ENCODE measurements at regions not wholly inside any gene's neighbourhood (a gene's known extent, or its start where the extent isn't known, plus 50 kb on each side); places are given as distances from the start of the nearest gene placed in this dataset.
"Not testable (repeated sequence)": the region's sequence is repeated elsewhere in the genome, so short reads cannot be mapped to it uniquely, and the experiment has no call there.

GRCh38 chr17:13150738-13151137, 132.9 kb upstream of the ELAC2 start:
- H3K9me3 Mint-ChIP-seq; H3K4me1 Mint-ChIP-seq; H3K27ac Mint-ChIP-seq; H3K36me3 Mint-ChIP-seq (ENCODE audit: low read depth); H3K9me2 ChIP-seq (ENCODE audit: insufficient read depth); H3K27me3 Mint-ChIP-seq (ENCODE audit: insufficient read depth, low read depth, poor library complexity); H3K36me3 ChIP-seq (ENCODE audit: insufficient read depth); H3K4me3 Mint-ChIP-seq; ATAC-seq; H3F3A ChIP-seq (replicated peaks; ENCODE audit: low read depth); H3K4me3 ChIP-seq; H3K4me1 ChIP-seq (ENCODE audit: insufficient read depth); H3K27ac ChIP-seq (ENCODE audit: low read depth); H3K27me3 ChIP-seq (ENCODE audit: insufficient read depth); H3K4me2 ChIP-seq; DNase-seq (ENCODE audit: low spot score); H3K79me2 ChIP-seq (replicated peaks; ENCODE audit: insufficient read depth); H2AFZ ChIP-seq; H4K20me1 ChIP-seq (replicated peaks; ENCODE audit: insufficient read depth): not testable (repeated sequence)

DNA sequence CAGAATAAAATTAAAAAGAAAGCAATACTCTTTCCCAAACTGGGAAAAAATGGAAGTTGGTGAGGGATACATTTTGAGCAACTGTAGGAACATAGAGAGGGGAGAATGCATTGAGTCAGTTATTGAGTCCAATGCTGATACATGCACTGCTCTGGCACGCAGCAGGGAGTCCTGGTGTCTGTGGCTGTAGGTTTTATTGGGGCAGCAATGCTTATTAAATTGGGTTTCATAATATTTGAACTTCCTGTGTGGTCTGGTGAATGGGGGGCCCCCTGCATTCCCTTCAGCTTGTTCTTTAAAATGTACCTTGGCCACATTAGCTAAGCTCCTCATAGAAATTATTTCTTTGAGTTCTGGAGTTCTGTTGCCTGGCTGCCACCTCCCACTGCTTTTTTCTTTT, 125.2 kb upstream of the ELAC2 start:
- no peak overlapping the region for H3K4me3 ChIP-seq
- no peaks in the 10 kb centered on the region for H3K9me2 ChIP-seq (ENCODE audit: insufficient read depth)
- no peak overlapping the region for H3K4me3 Mint-ChIP-seq
- H3K4me2 ChIP-seq = no peak overlapping the region
- no peak overlapping the region for H3K27ac Mint-ChIP-seq
- ATAC-seq (no peak), DNase-seq (ENCODE audit: low spot score) (no peak)
- H3K4me1 Mint-ChIP-seq = peaks cover 21% of the 10 kb centered on the region
- H3K36me3 Mint-ChIP-seq (ENCODE audit: low read depth) = peaks cover 19% of the 10 kb centered on the region
- H3K9me3 Mint-ChIP-seq = peaks cover 23% of the 10 kb centered on the region
- H3K4me1 ChIP-seq (ENCODE audit: insufficient read depth) = peaks cover 15% of the 10 kb centered on the region
- no peak overlapping the region for H3K27ac ChIP-seq (ENCODE audit: low read depth)
- H4K20me1 ChIP-seq (replicated peaks; ENCODE audit: insufficient read depth) = no peaks in the 10 kb centered on the region
- no peaks in the 10 kb centered on the region for H3F3A ChIP-seq (replicated peaks; ENCODE audit: low read depth)
- no peaks in the 10 kb centered on the region for H3K27me3 Mint-ChIP-seq (ENCODE audit: insufficient read depth, low read depth, poor library complexity)
- no peak overlapping the region for H2AFZ ChIP-seq
- H3K27me3 ChIP-seq (ENCODE audit: insufficient read depth) = no peaks in the 10 kb centered on the region
- H3K79me2 ChIP-seq (replicated peaks; ENCODE audit: insufficient read depth) = no peaks in the 10 kb centered on the region
- H3K36me3 ChIP-seq (ENCODE audit: insufficient read depth) = peaks cover 7% of the 10 kb centered on the region; the same call in 1 of the 2 replicates
- TF ChIP-seq EZH2phosphoT487 (IDR thresholded peaks at IDR 0.05; ENCODE audit: unreplicated experiment) (no peak), ZNF331 (CRISPR knock-in tag; IDR thresholded peaks at IDR 0.05; ENCODE audit: low read depth) (no peak), EZH2 (IDR thresholded peaks at IDR 0.05; ENCODE audit: low read depth, unreplicated experiment) (no peak), STAT1 (IDR thresholded peaks at IDR 0.05; ENCODE audit: unreplicated experiment) (no peak), ZNF114 (CRISPR knock-in tag; IDR thresholded peaks at IDR 0.05) (no peak), NANOG (IDR thresholded peaks at IDR 0.05; ENCODE audit: borderline replicate concordance) (no peak), JUNB (IDR thresholded peaks at IDR 0.05; ENCODE audit: unreplicated experiment) (no peak)
- TF ChIP-seq, protein P1, sequence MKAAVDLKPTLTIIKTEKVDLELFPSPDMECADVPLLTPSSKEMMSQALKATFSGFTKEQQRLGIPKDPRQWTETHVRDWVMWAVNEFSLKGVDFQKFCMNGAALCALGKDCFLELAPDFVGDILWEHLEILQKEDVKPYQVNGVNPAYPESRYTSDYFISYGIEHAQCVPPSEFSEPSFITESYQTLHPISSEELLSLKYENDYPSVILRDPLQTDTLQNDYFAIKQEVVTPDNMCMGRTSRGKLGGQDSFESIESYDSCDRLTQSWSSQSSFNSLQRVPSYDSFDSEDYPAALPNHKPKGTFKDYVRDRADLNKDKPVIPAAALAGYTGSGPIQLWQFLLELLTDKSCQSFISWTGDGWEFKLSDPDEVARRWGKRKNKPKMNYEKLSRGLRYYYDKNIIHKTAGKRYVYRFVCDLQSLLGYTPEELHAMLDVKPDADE (IDR thresholded peaks at IDR 0.05) = no peak
- TF ChIP-seq, protein P2, sequence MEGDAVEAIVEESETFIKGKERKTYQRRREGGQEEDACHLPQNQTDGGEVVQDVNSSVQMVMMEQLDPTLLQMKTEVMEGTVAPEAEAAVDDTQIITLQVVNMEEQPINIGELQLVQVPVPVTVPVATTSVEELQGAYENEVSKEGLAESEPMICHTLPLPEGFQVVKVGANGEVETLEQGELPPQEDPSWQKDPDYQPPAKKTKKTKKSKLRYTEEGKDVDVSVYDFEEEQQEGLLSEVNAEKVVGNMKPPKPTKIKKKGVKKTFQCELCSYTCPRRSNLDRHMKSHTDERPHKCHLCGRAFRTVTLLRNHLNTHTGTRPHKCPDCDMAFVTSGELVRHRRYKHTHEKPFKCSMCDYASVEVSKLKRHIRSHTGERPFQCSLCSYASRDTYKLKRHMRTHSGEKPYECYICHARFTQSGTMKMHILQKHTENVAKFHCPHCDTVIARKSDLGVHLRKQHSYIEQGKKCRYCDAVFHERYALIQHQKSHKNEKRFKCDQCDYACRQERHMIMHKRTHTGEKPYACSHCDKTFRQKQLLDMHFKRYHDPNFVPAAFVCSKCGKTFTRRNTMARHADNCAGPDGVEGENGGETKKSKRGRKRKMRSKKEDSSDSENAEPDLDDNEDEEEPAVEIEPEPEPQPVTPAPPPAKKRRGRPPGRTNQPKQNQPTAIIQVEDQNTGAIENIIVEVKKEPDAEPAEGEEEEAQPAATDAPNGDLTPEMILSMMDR (conservative IDR thresholded peaks at IDR 0.05; ENCODE audit: low read depth in 2 of 2) = no peak
- TF ChIP-seq, protein P3, sequence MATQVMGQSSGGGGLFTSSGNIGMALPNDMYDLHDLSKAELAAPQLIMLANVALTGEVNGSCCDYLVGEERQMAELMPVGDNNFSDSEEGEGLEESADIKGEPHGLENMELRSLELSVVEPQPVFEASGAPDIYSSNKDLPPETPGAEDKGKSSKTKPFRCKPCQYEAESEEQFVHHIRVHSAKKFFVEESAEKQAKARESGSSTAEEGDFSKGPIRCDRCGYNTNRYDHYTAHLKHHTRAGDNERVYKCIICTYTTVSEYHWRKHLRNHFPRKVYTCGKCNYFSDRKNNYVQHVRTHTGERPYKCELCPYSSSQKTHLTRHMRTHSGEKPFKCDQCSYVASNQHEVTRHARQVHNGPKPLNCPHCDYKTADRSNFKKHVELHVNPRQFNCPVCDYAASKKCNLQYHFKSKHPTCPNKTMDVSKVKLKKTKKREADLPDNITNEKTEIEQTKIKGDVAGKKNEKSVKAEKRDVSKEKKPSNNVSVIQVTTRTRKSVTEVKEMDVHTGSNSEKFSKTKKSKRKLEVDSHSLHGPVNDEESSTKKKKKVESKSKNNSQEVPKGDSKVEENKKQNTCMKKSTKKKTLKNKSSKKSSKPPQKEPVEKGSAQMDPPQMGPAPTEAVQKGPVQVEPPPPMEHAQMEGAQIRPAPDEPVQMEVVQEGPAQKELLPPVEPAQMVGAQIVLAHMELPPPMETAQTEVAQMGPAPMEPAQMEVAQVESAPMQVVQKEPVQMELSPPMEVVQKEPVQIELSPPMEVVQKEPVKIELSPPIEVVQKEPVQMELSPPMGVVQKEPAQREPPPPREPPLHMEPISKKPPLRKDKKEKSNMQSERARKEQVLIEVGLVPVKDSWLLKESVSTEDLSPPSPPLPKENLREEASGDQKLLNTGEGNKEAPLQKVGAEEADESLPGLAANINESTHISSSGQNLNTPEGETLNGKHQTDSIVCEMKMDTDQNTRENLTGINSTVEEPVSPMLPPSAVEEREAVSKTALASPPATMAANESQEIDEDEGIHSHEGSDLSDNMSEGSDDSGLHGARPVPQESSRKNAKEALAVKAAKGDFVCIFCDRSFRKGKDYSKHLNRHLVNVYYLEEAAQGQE (IDR thresholded peaks at IDR 0.05; ENCODE audit: unreplicated experiment) = no peak
- TF ChIP-seq, protein P4, sequence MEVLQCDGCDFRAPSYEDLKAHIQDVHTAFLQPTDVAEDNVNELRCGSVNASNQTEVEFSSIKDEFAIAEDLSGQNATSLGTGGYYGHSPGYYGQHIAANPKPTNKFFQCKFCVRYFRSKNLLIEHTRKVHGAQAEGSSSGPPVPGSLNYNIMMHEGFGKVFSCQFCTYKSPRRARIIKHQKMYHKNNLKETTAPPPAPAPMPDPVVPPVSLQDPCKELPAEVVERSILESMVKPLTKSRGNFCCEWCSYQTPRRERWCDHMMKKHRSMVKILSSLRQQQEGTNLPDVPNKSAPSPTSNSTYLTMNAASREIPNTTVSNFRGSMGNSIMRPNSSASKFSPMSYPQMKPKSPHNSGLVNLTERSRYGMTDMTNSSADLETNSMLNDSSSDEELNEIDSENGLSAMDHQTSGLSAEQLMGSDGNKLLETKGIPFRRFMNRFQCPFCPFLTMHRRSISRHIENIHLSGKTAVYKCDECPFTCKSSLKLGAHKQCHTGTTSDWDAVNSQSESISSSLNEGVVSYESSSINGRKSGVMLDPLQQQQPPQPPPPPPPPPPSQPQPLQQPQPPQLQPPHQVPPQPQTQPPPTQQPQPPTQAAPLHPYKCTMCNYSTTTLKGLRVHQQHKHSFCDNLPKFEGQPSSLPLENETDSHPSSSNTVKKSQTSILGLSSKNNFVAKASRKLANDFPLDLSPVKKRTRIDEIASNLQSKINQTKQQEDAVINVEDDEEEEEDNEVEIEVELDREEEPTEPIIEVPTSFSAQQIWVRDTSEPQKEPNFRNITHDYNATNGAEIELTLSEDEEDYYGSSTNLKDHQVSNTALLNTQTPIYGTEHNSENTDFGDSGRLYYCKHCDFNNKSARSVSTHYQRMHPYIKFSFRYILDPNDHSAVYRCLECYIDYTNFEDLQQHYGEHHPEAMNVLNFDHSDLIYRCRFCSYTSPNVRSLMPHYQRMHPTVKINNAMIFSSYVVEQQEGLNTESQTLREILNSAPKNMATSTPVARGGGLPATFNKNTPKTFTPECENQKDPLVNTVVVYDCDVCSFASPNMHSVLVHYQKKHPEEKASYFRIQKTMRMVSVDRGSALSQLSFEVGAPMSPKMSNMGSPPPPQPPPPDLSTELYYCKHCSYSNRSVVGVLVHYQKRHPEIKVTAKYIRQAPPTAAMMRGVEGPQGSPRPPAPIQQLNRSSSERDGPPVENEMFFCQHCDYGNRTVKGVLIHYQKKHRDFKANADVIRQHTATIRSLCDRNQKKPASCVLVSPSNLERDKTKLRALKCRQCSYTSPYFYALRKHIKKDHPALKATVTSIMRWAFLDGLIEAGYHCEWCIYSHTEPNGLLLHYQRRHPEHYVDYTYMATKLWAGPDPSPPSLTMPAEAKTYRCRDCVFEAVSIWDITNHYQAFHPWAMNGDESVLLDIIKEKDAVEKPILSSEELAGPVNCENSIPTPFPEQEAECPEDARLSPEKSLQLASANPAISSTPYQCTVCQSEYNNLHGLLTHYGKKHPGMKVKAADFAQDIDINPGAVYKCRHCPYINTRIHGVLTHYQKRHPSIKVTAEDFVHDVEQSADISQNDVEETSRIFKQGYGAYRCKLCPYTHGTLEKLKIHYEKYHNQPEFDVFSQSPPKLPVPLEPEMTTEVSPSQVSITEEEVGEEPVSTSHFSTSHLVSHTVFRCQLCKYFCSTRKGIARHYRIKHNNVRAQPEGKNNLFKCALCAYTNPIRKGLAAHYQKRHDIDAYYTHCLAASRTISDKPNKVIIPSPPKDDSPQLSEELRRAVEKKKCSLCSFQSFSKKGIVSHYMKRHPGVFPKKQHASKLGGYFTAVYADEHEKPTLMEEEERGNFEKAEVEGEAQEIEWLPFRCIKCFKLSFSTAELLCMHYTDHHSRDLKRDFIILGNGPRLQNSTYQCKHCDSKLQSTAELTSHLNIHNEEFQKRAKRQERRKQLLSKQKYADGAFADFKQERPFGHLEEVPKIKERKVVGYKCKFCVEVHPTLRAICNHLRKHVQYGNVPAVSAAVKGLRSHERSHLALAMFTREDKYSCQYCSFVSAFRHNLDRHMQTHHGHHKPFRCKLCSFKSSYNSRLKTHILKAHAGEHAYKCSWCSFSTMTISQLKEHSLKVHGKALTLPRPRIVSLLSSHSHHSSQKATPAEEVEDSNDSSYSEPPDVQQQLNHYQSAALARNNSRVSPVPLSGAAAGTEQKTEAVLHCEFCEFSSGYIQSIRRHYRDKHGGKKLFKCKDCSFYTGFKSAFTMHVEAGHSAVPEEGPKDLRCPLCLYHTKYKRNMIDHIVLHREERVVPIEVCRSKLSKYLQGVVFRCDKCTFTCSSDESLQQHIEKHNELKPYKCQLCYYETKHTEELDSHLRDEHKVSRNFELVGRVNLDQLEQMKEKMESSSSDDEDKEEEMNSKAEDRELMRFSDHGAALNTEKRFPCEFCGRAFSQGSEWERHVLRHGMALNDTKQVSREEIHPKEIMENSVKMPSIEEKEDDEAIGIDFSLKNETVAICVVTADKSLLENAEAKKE (CRISPR knock-in tag; IDR thresholded peaks at IDR 0.05) = no peak
